ENCODE measurements at regions not wholly inside any gene's neighbourhood (a gene's known extent, or its start where the extent isn't known, plus 50 kb on each side); places are given as distances from the start of the nearest gene placed in this dataset.

DNA sequence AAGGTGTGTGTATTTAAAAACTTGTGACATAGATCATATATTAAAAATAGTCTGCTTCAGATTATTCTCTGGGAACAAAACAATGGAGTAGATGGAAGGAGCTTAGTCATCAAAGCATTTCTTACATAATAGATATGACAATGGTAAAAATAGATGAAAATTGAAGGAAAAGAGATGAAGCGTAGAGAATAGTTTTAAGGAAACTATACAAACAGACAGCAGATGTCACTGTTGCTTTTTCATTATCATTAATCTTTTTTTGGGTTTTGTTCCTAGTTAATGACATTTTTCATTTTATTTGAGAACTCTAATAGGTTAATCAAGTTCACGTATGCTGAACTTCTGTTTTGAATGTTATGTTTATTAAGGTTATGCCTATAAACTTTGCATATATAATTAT, 149.2 kb upstream of the FBXO33 start:
- TF ChIP-seq, protein P1, sequence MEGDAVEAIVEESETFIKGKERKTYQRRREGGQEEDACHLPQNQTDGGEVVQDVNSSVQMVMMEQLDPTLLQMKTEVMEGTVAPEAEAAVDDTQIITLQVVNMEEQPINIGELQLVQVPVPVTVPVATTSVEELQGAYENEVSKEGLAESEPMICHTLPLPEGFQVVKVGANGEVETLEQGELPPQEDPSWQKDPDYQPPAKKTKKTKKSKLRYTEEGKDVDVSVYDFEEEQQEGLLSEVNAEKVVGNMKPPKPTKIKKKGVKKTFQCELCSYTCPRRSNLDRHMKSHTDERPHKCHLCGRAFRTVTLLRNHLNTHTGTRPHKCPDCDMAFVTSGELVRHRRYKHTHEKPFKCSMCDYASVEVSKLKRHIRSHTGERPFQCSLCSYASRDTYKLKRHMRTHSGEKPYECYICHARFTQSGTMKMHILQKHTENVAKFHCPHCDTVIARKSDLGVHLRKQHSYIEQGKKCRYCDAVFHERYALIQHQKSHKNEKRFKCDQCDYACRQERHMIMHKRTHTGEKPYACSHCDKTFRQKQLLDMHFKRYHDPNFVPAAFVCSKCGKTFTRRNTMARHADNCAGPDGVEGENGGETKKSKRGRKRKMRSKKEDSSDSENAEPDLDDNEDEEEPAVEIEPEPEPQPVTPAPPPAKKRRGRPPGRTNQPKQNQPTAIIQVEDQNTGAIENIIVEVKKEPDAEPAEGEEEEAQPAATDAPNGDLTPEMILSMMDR (IDR thresholded peaks at IDR 0.05): no peak
- no peak for TF ChIP-seq POLR2A (IDR thresholded peaks at IDR 0.05)
